ENCODE measurements at regions not wholly inside any gene's neighbourhood (a gene's known extent, or its start where the extent isn't known, plus 50 kb on each side); places are given as distances from the start of the nearest gene placed in this dataset.

DNA sequence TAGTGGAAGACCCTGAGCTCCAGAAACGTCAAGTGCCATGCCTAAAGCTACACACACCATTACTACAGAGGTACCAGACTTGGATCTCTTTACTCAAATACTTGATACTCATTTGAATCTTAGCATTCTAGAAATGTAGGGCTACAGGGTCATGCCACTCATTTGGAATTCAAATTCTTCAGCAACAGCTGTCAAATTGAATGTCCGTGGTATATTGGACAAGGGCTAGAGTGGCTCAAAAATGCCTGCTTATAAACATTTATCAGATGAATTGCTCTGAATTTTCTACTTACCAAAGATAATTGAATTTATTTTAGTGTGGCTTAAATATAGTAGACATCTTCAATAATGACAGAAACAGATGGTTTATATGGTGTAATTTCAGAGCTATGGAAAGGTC is 669.7 kb downstream of the SLC4A3 start (continued):
- TF ChIP-seq, protein P1, sequence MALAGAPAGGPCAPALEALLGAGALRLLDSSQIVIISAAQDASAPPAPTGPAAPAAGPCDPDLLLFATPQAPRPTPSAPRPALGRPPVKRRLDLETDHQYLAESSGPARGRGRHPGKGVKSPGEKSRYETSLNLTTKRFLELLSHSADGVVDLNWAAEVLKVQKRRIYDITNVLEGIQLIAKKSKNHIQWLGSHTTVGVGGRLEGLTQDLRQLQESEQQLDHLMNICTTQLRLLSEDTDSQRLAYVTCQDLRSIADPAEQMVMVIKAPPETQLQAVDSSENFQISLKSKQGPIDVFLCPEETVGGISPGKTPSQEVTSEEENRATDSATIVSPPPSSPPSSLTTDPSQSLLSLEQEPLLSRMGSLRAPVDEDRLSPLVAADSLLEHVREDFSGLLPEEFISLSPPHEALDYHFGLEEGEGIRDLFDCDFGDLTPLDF (CRISPR knock-in tag; IDR thresholded peaks at IDR 0.05) = no peak
- TF ChIP-seq, protein P2, sequence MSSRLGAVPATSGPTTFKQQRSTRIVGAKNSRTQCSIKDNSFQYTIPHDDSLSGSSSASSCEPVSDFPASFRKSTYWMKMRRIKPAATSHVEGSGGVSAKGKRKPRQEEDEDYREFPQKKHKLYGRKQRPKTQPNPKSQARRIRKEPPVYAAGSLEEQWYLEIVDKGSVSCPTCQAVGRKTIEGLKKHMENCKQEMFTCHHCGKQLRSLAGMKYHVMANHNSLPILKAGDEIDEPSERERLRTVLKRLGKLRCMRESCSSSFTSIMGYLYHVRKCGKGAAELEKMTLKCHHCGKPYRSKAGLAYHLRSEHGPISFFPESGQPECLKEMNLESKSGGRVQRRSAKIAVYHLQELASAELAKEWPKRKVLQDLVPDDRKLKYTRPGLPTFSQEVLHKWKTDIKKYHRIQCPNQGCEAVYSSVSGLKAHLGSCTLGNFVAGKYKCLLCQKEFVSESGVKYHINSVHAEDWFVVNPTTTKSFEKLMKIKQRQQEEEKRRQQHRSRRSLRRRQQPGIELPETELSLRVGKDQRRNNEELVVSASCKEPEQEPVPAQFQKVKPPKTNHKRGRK (CRISPR knock-in tag; IDR thresholded peaks at IDR 0.05; ENCODE audit: borderline replicate concordance) = no peak
- no peak for TF ChIP-seq SMAD4 (CRISPR knock-in tag; IDR thresholded peaks at IDR 0.05)
- TF ChIP-seq, protein P3, sequence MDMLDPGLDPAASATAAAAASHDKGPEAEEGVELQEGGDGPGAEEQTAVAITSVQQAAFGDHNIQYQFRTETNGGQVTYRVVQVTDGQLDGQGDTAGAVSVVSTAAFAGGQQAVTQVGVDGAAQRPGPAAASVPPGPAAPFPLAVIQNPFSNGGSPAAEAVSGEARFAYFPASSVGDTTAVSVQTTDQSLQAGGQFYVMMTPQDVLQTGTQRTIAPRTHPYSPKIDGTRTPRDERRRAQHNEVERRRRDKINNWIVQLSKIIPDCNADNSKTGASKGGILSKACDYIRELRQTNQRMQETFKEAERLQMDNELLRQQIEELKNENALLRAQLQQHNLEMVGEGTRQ (CRISPR knock-in tag; IDR thresholded peaks at IDR 0.05) = no peak
- TF ChIP-seq TP53 (CRISPR knock-in tag; IDR thresholded peaks at IDR 0.05) = no peak

DNA sequence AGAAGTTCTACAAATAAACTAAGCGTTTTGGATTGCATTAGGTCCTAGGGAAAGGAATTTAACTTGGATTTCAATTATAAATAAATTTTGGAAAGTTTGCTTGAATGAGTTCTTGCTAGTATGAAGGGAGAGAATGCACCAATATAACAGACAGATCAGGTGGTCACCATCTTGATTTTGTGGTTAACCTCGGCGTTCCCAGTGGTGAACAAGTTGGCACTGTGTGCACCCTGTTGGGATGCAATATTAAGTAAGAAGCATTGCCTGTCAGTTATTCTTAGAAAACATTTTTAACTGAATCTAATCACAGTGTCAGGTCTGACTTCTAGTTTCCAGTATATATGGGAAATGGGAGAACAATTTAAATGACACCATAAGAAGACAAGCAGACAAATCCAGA is 673.4 kb downstream of the SLC4A3 start:
- Mint-ChIP-seq H3K27ac (no peak overlapping the region), H3K27me3 (ENCODE audit: low read depth) (peaks cover 6% of the 10 kb centered on the region; the same call in 1 of the 2 replicates), H3K4me3 (no peak overlapping the region), H3K4me1 (peaks cover 7% of the 10 kb centered on the region), H3K36me3 (no peaks in the 10 kb centered on the region), H3K9me3 (no peaks in the 10 kb centered on the region)
- ATAC-seq (no peak), DNase-seq (ENCODE audit: low spot score) (no peak)
- TF ChIP-seq ZNF232 (CRISPR knock-in tag; IDR thresholded peaks at IDR 0.05) (no peak), GTF2I (CRISPR knock-in tag; conservative IDR thresholded peaks at IDR 0.05) (no peak), SP1 (CRISPR knock-in tag; conservative IDR thresholded peaks at IDR 0.05) (no peak), RORB (CRISPR knock-in tag; IDR thresholded peaks at IDR 0.05) (no peak)
- TF ChIP-seq, protein P4, sequence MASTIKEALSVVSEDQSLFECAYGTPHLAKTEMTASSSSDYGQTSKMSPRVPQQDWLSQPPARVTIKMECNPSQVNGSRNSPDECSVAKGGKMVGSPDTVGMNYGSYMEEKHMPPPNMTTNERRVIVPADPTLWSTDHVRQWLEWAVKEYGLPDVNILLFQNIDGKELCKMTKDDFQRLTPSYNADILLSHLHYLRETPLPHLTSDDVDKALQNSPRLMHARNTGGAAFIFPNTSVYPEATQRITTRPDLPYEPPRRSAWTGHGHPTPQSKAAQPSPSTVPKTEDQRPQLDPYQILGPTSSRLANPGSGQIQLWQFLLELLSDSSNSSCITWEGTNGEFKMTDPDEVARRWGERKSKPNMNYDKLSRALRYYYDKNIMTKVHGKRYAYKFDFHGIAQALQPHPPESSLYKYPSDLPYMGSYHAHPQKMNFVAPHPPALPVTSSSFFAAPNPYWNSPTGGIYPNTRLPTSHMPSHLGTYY (CRISPR knock-in tag; IDR thresholded peaks at IDR 0.05) = no peak
- TF ChIP-seq, protein P5, sequence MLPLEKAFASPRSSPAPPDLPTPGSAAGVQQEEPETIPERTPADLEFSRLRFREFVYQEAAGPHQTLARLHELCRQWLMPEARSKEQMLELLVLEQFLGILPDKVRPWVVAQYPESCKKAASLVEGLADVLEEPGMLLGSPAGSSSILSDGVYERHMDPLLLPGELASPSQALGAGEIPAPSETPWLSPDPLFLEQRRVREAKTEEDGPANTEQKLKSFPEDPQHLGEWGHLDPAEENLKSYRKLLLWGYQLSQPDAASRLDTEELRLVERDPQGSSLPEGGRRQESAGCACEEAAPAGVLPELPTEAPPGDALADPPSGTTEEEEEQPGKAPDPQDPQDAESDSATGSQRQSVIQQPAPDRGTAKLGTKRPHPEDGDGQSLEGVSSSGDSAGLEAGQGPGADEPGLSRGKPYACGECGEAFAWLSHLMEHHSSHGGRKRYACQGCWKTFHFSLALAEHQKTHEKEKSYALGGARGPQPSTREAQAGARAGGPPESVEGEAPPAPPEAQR (CRISPR knock-in tag; IDR thresholded peaks at IDR 0.05) = no peak
- TF ChIP-seq, protein P6, sequence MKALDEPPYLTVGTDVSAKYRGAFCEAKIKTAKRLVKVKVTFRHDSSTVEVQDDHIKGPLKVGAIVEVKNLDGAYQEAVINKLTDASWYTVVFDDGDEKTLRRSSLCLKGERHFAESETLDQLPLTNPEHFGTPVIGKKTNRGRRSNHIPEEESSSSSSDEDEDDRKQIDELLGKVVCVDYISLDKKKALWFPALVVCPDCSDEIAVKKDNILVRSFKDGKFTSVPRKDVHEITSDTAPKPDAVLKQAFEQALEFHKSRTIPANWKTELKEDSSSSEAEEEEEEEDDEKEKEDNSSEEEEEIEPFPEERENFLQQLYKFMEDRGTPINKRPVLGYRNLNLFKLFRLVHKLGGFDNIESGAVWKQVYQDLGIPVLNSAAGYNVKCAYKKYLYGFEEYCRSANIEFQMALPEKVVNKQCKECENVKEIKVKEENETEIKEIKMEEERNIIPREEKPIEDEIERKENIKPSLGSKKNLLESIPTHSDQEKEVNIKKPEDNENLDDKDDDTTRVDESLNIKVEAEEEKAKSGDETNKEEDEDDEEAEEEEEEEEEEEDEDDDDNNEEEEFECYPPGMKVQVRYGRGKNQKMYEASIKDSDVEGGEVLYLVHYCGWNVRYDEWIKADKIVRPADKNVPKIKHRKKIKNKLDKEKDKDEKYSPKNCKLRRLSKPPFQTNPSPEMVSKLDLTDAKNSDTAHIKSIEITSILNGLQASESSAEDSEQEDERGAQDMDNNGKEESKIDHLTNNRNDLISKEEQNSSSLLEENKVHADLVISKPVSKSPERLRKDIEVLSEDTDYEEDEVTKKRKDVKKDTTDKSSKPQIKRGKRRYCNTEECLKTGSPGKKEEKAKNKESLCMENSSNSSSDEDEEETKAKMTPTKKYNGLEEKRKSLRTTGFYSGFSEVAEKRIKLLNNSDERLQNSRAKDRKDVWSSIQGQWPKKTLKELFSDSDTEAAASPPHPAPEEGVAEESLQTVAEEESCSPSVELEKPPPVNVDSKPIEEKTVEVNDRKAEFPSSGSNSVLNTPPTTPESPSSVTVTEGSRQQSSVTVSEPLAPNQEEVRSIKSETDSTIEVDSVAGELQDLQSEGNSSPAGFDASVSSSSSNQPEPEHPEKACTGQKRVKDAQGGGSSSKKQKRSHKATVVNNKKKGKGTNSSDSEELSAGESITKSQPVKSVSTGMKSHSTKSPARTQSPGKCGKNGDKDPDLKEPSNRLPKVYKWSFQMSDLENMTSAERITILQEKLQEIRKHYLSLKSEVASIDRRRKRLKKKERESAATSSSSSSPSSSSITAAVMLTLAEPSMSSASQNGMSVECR (CRISPR knock-in tag; IDR thresholded peaks at IDR 0.05; ENCODE audit: borderline replicate concordance) = no peak
- CTCF ChIA-PET = no interaction called here
- POLR2A ChIA-PET = no interaction called here

DNA sequence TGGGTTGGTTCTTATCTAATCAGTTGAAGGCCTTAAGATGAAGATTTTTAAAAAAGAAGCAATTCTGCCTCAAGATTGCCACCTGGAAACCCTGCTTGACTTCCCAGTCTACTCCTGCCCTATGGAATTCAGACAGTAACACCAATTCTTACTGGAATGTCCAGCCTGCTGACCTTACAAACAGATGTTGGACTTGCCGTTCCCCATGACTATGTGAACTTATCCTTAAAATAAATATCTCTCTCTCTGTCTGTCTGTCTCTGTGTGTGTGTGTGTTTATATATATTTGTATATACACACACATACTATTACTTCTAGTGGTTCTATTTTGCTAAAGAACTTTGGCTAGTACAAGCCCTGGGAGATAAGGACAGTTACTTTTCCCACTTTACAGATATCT is 675.3 kb downstream of the SLC4A3 start:
- Mint-ChIP-seq H3K36me3 (no peaks in the 10 kb centered on the region), H3K27ac (no peak overlapping the region), H3K27me3 (ENCODE audit: low read depth) (peaks cover 6% of the 10 kb centered on the region; the same call in 1 of the 2 replicates), H3K4me1 (no peaks in the 10 kb centered on the region), H3K4me3 (no peak overlapping the region), H3K9me3 (no peaks in the 10 kb centered on the region)
- TF ChIP-seq, protein P7, sequence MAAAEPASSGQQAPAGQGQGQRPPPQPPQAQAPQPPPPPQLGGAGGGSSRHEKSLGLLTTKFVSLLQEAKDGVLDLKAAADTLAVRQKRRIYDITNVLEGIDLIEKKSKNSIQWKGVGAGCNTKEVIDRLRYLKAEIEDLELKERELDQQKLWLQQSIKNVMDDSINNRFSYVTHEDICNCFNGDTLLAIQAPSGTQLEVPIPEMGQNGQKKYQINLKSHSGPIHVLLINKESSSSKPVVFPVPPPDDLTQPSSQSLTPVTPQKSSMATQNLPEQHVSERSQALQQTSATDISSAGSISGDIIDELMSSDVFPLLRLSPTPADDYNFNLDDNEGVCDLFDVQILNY (CRISPR knock-in tag; IDR thresholded peaks at IDR 0.05) = no peak
- TF ChIP-seq GTF2I (CRISPR knock-in tag; conservative IDR thresholded peaks at IDR 0.05) (no peak), NFYB (CRISPR knock-in tag; conservative IDR thresholded peaks at IDR 0.05; ENCODE audit: low read depth) (no peak), ZNF263 (CRISPR knock-in tag; IDR thresholded peaks at IDR 0.05; ENCODE audit: low read depth) (no peak), ZNF423 (CRISPR knock-in tag; IDR thresholded peaks at IDR 0.05) (no peak), JAZF1 (CRISPR knock-in tag; IDR thresholded peaks at IDR 0.05) (no peak), RORB (CRISPR knock-in tag; IDR thresholded peaks at IDR 0.05) (no peak)
- TF ChIP-seq, protein P8, sequence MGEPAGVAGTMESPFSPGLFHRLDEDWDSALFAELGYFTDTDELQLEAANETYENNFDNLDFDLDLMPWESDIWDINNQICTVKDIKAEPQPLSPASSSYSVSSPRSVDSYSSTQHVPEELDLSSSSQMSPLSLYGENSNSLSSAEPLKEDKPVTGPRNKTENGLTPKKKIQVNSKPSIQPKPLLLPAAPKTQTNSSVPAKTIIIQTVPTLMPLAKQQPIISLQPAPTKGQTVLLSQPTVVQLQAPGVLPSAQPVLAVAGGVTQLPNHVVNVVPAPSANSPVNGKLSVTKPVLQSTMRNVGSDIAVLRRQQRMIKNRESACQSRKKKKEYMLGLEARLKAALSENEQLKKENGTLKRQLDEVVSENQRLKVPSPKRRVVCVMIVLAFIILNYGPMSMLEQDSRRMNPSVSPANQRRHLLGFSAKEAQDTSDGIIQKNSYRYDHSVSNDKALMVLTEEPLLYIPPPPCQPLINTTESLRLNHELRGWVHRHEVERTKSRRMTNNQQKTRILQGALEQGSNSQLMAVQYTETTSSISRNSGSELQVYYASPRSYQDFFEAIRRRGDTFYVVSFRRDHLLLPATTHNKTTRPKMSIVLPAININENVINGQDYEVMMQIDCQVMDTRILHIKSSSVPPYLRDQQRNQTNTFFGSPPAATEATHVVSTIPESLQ (CRISPR knock-in tag; IDR thresholded peaks at IDR 0.05) = no peak
- ATAC-seq = no peak
- DNase-seq (ENCODE audit: low spot score) = no peak
- ChIA-PET POLR2A (no interaction called here), CTCF (no interaction called here)

Data from WTC11 (cell line).